ENCODE measurements at regions not wholly inside any gene's neighbourhood (a gene's known extent, or its start where the extent isn't known, plus 50 kb on each side); places are given as distances from the start of the nearest gene placed in this dataset.
"Not testable (repeated sequence)": the region's sequence is repeated elsewhere in the genome, so short reads cannot be mapped to it uniquely, and the experiment has no call there.

GRCh38 chr12:9509464-9510161 is 98.1 kb downstream of the KLRB1 start:
- Histone ChIP-seq H3K9me3 (ENCODE audit: low read length) (no peaks in the 10 kb centered on the region), H3K4me3 (ENCODE audit: low read length) (no peak overlapping the region), H3K36me3 (ENCODE audit: insufficient read depth, low read length) (no peaks in the 10 kb centered on the region), H4K20me1 (ENCODE audit: insufficient read depth) (no peaks in the 10 kb centered on the region), H3K4me2 (ENCODE audit: low read length) (no peak overlapping the region), H3K27me3 (ENCODE audit: insufficient read depth, low read depth, low read length) (no peaks in the 10 kb centered on the region), H3K27ac (ENCODE audit: low read length) (no peak overlapping the region), H3K9ac (ENCODE audit: low read length) (no peak overlapping the region), H3F3A (ENCODE audit: insufficient read depth, low read length, poor library complexity, severe bottlenecking) (no peaks in the 10 kb centered on the region), H2AFZ (ENCODE audit: low read depth, low read length) (no peak overlapping the region), H3K9me2 (ENCODE audit: insufficient read depth, low read length) (no peaks in the 10 kb centered on the region), H3K79me2 (replicated peaks; ENCODE audit: insufficient read depth, low read length) (no peaks in the 10 kb centered on the region)
- no peak for TF ChIP-seq POLR2AphosphoS5 (IDR thresholded peaks at IDR 0.05)
- no peak for TF ChIP-seq CTCF (IDR thresholded peaks at IDR 0.05; ENCODE audit: poor library complexity, severe bottlenecking)
- TF ChIP-seq SMC3 (conservative IDR thresholded peaks at IDR 0.05; ENCODE audit: poor library complexity), result no peak
- no peak for TF ChIP-seq RAD21 (conservative IDR thresholded peaks at IDR 0.05)
- no peak for TF ChIP-seq TAF1 (IDR thresholded peaks at IDR 0.05; ENCODE audit: low read depth)
- TF ChIP-seq EP300 (conservative IDR thresholded peaks at IDR 0.05; ENCODE audit: poor library complexity, severe bottlenecking), result no peak
- TF ChIP-seq MXI1 (conservative IDR thresholded peaks at IDR 0.05; ENCODE audit: poor library complexity, severe bottlenecking), result no peak
- TF ChIP-seq EZH2 (IDR thresholded peaks at IDR 0.05; ENCODE audit: borderline replicate concordance, insufficient read depth, low read length, poor library complexity, severe bottlenecking), result no peak
- no peak for TF ChIP-seq REST (IDR thresholded peaks at IDR 0.05; ENCODE audit: borderline replicate concordance)

- Histone ChIP-seq H3K27me3 (ENCODE audit: insufficient read depth, low read depth, low read length) (no peaks in the 10 kb centered on the region), H3K79me2 (replicated peaks; ENCODE audit: insufficient read depth, low read length) (no peaks in the 10 kb centered on the region), H3F3A (ENCODE audit: insufficient read depth, low read length, poor library complexity, severe bottlenecking) (no peaks in the 10 kb centered on the region), H3K4me2 (ENCODE audit: low read length) (no peak overlapping the region), H2AFZ (ENCODE audit: low read depth, low read length) (no peak overlapping the region), H3K27ac (ENCODE audit: low read length) (no peak overlapping the region), H3K9me2 (ENCODE audit: insufficient read depth, low read length) (no peaks in the 10 kb centered on the region), H3K9me3 (ENCODE audit: low read length) (no peaks in the 10 kb centered on the region), H3K9ac (ENCODE audit: low read length) (no peak overlapping the region), H3K4me3 (ENCODE audit: low read length) (no peak overlapping the region), H3K36me3 (ENCODE audit: insufficient read depth, low read length) (no peaks in the 10 kb centered on the region), H4K20me1 (ENCODE audit: insufficient read depth) (no peaks in the 10 kb centered on the region)
- TF ChIP-seq MXI1 (conservative IDR thresholded peaks at IDR 0.05; ENCODE audit: poor library complexity, severe bottlenecking) (no peak), TAF1 (IDR thresholded peaks at IDR 0.05; ENCODE audit: low read depth) (no peak), EZH2 (IDR thresholded peaks at IDR 0.05; ENCODE audit: borderline replicate concordance, insufficient read depth, low read length, poor library complexity, severe bottlenecking) (no peak)
These were observed 101.0 kb downstream of the KLRB1 start for GRCh38 chr12:9506746-9507145.

- H3K27ac ChIP-seq (ENCODE audit: low read length); H3F3A ChIP-seq (ENCODE audit: insufficient read depth, low read length, poor library complexity, severe bottlenecking); H2AFZ ChIP-seq (ENCODE audit: low read depth, low read length); H3K9ac ChIP-seq (ENCODE audit: low read length); H3K36me3 ChIP-seq (ENCODE audit: insufficient read depth, low read length); H3K27me3 ChIP-seq (ENCODE audit: insufficient read depth, low read depth, low read length); H3K4me2 ChIP-seq (ENCODE audit: low read length); H3K9me3 ChIP-seq (ENCODE audit: low read length); H3K9me2 ChIP-seq (ENCODE audit: insufficient read depth, low read length); H4K20me1 ChIP-seq (ENCODE audit: insufficient read depth); H3K4me3 ChIP-seq (ENCODE audit: low read length); H3K79me2 ChIP-seq (replicated peaks; ENCODE audit: insufficient read depth, low read length): not testable (repeated sequence)
These were observed 104.3 kb downstream of the KLRB1 start for GRCh38 chr12:9503384-9503783.

- not testable (repeated sequence) for H3K27ac ChIP-seq (ENCODE audit: low read length); H3K4me3 ChIP-seq (ENCODE audit: low read length); H3K79me2 ChIP-seq (replicated peaks; ENCODE audit: insufficient read depth, low read length); H3K9ac ChIP-seq (ENCODE audit: low read length); H3K36me3 ChIP-seq (ENCODE audit: insufficient read depth, low read length); H2AFZ ChIP-seq (ENCODE audit: low read depth, low read length); H3K9me2 ChIP-seq (ENCODE audit: insufficient read depth, low read length); H3K4me2 ChIP-seq (ENCODE audit: low read length); H4K20me1 ChIP-seq (ENCODE audit: insufficient read depth); H3K9me3 ChIP-seq (ENCODE audit: low read length); H3K27me3 ChIP-seq (ENCODE audit: insufficient read depth, low read depth, low read length); H3F3A ChIP-seq (ENCODE audit: insufficient read depth, low read length, poor library complexity, severe bottlenecking)
These were observed 104.9 kb downstream of the KLRB1 start for GRCh38 chr12:9502845-9503244.

GRCh38 chr12:9493325-9493724 is 114.4 kb downstream of the KLRB1 start:
- H3K36me3 ChIP-seq (ENCODE audit: insufficient read depth, low read length); H3K27me3 ChIP-seq (ENCODE audit: insufficient read depth, low read depth, low read length); H3F3A ChIP-seq (ENCODE audit: insufficient read depth, low read length, poor library complexity, severe bottlenecking); H3K9me3 ChIP-seq (ENCODE audit: low read length); H3K4me2 ChIP-seq (ENCODE audit: low read length); H4K20me1 ChIP-seq (ENCODE audit: insufficient read depth); H2AFZ ChIP-seq (ENCODE audit: low read depth, low read length); H3K4me3 ChIP-seq (ENCODE audit: low read length); H3K9ac ChIP-seq (ENCODE audit: low read length); H3K27ac ChIP-seq (ENCODE audit: low read length); H3K9me2 ChIP-seq (ENCODE audit: insufficient read depth, low read length); H3K79me2 ChIP-seq (replicated peaks; ENCODE audit: insufficient read depth, low read length): not testable (repeated sequence)
